HG03442 (cell line): ENCODE measurements at regions not wholly inside any gene's neighbourhood (a gene's known extent, or its start where the extent isn't known, plus 50 kb on each side); places are given as distances from the start of the nearest gene placed in this dataset.
"Not testable (repeated sequence)": the region's sequence is repeated elsewhere in the genome, so short reads cannot be mapped to it uniquely, and the experiment has no call there.

Source experiments
- ATAC-seq: cut with Tn5 transposase; IDR thresholded peaks from one replicate; pipeline ENCODE4 v1.9.1; 2021; ENCODE audit warnings: mild to moderate bottlenecking, moderate library complexity; ENCODE audit not compliant: unreplicated experiment

DNA sequence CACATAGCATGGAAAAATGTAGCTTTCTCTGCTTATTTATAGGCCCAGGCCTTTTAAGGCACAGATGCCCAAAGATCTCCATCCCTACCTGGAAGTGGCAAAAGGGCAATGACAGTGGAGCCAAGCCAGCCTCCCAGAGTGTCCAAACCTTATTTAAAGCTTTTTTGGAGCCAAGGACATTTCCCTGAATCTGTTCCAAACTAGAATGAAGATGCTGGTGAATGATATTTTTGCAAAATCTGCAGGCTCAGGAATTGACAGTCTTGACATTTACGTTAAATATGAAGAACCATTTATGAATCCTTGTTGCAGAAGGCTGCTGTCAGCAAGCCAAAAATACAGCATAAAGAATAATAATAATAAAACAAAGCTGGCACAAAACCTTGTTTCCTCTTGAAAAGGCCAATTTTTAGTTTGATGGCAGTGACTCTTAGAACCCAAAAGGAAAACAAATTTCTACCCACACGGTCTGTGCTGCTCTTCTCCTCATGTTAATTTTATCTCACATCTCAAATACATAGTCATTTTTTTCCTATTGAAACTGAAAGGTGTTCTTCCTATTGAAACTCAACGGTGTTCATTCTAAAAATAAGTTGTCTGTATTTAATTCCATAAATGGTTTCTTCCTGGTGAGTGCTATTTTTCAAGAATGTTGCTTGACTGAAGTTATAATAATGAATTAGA, 206.3 kb upstream of the TBL1X start:
- no peak for ATAC-seq

DNA sequence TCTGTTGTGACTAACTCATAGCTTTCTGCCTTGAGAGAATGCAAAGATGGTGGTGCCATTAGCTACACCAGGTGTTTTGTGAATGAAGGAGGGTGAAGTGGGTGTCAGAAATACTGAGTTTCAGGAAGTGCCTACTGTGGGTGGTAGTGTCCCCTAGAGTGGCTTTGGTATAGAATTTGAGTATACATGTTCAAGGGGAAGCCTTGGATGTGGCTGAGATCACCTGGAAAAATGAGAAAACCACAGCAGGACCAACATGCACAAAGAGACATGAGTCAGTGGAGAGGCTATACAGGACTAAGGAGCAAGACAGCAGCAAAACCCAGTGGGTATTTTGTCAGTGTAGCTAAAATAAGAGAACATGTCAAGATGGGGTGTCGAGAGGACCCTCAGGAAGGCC, 204.3 kb upstream of the TBL1X start:
- ATAC-seq: no peak

DNA sequence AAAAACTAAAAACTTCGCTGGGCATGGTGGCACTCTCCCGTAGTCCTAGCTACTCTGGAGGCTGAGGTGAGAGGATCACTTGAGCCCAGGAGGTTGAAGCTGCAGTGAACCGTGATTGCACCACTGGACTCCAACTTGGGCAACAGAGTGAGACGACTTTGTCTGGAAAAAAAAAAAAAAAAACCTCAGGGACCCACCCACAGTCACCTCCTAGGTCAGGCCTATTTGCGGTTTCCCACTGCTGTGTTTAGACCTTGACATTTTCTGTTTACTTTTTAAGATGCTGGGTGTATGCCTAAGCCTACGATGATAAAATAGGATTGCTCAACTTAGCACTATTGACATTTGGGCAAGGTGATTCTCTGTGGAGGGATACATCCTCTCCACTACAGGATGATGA, 197.4 kb upstream of the TBL1X start:
- ATAC-seq: no peak

DNA sequence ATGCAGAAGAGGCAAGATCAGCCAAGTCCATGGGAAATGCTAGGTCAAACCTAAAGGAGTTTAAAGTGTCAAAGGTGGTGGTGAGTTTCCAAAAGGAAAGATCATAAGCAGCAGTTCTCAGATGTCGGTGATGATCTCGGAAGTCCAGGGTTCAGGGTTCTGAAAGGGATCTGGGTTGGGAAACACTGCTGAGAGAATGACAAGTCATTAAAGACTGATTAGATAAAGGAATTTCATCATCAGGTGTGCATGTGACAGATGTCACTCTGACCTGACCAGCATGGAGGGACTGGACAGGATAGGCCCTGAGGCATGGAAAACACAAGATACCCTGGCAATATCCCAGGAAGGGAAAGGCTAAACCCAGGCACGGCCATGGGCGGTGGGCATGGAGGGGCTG, 195.7 kb upstream of the TBL1X start:
- no peak for ATAC-seq

DNA sequence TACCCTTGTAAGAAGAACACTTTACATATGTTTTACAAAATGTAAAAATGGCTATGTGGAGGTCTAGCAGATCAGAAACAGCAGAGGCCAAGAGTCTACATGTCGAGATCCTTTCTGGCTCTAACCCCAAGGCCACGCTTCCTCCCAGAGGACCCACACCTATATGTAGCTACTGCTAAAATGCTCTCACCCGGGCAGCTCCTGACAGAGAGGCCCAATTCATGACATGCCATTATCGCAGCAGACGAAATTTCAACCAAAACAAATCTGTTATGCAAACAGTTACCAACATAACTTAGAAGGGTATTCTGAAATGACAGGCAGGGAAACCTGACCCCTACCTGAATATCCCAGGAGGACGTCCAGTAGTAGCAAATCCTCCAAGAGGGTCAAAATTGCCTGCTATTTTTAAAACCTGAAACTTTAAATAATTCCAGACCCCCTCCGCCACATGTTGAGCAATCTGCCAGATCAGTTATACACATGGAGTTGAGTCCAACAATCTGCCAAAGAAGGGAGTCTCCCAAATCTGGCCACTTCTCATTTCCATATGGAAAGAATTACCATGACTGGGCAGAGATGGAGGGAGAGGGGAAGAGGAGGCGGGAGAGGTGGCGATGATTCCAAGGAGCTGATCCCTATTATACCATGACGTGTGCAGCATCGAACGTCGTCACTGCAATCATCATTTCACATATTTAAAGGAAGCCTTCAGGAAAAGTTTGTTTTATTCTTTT, 192.9 kb upstream of the TBL1X start:
- ATAC-seq: no peak

GRCh38 chrX:9273744-9274143, 191.1 kb upstream of the TBL1X start:
- ATAC-seq: no peak

DNA sequence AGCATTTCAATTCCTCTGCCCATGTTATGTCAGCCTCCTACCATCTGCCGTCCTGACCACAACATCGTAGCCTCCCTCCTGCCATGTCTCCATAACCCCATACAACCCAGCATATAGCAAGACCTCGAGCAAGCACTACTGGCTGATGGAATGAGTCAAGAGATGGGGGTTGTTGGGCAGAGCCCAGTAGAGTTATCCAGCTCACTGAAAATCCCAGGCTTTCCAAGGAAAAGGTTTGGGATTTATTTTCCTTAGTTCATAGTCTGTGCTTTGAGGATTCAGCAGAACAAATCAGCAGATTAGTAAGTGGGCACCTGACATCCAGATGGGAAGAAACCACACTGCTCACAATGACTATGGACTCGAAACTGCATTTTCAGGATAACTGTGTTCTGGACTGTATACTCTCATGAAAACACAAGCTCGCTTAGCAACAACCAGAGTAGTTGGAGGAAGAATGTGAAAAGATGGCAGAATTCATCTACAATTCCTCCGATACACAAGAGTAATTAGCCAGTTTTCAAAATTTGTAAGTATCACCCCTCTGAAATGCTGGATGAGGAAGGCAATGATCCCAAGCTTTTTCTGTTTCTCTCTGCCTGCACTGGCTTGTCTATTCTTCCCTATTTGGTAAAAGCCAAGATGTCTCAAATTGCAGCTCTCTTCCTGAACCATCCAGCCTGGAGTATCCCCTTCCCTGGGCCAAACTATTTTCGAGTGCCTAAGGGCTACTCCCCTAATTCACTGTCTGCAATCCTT, 186.2 kb upstream of the TBL1X start:
- no peak for ATAC-seq

DNA sequence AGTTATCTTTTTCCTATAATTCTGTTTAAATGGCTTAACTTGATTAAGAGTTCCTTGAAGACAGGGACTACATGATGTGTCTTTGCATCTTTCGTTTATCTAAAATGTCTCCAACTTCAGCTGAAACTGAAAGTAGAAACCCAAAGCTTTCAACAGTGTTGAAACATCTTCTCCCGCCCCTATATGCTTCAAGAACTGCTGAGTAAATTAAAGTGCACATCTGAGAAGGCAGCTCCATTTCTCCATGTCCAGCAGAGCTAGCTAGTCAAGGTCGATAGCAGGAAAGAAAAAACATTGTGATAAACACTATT, 185.7 kb upstream of the TBL1X start:
- ATAC-seq: peak; percentile 41

DNA sequence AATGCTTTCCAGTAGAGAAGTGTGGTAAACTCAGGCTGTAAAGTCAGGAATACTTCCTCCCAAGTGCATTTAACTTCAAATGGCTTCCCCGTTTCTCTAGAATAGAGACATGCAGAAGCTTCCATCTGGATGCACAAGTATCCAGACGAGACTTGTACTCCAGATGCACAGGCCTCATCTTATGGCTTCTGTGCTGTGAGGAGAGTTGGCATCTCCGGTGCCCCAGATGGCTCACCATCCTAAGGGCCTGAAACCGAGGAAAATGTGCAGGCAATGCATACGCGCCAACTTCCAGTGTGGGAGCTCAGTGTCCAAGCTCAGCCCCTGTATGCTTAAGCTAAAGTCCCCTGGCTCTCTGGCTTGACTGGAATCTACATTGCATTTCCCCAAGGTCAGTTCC, 184.0 kb upstream of the TBL1X start:
- ATAC-seq: no peak

DNA sequence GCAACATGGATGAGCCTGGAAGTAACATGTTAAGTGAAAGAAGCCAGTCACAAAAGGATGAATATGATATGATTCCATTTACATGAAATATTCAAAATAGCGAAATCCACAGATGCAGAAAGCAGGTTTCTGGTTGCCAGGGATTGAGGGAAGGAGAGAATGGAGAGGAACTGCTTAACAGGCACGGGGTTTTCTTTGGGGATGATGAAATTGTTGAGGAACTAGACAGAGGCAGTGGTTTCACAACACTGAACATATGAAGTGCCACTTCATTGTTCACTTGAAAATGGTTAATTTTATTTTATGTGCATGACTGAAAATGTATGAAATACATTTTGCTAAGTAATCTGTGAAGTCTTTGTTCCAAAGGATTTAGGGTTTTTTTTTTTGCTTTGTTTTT, 182.5 kb upstream of the TBL1X start:
- no peak for ATAC-seq

GRCh38 chrX:9285342-9285771, 179.5 kb upstream of the TBL1X start:
- ATAC-seq: peak; percentile 54

GRCh38 chrX:9286234-9286633, 178.6 kb upstream of the TBL1X start:
- ATAC-seq: no peak

DNA sequence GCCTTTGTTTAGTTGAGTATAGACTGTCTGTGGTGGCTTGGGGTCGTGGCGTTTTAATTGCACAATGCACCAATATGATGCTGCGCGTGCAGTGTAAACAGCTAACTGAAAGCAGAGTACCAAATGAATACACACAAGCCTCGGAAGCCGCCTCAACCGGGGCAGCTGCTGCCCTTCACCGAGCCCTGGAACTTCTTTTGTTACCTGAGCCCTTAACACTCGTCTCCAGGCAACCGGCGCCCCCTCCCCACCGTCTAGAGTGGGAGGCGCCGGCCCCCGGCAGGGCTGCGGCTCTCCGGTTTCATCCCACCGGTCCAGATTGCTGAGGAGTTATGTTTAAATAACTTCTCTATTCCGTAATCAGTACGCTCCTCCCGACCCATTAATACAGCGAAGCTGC, 173.2 kb upstream of the TBL1X start:
- ATAC-seq: no peak

DNA sequence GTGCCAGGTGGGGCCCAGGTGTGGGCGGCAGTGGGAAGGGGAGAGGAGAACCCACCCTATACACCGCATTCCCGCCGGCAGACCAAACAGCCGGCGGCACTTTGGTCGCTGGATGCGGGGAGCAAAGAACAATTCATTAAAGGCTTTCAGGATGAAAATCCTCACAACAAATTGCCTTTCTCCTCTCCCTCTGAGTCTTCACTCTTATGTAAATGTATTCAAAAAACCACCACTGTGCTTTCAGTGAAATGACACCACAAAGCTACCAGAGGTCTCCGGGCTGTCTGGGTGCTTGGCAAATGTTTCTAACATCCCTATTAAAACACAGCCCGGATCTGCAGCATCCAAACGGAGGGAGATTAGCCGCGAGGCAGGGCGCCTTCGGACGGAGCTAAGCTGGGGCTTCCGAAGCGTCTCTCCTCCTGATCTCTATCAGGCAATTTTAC, 171.8 kb upstream of the TBL1X start:
- ATAC-seq: no peak

GRCh38 chrX:9293903-9294302, 171.0 kb upstream of the TBL1X start:
- ATAC-seq: no peak

- ATAC-seq: no peak
These were observed 169.3 kb upstream of the TBL1X start for GRCh38 chrX:9295551-9295950.

DNA sequence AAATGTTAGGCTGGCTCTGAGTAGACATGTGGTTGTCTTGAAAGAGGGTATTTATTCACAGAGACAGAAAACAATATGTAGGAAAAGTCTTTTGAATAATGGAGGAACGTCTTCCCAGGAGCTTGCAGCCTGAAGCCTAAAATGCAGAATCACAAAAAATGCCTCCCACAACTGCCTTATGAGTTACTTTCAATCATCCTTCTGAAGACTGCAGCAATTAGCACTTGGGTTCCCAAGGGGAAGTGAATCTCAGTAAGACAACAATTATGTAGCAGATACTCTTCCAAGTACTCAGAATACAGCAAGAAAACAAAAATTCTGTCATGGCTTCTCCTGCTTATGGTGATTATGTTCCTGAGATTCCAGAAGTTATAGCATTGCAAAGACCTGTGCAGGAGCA, 166.6 kb upstream of the TBL1X start:
- no peak for ATAC-seq

DNA sequence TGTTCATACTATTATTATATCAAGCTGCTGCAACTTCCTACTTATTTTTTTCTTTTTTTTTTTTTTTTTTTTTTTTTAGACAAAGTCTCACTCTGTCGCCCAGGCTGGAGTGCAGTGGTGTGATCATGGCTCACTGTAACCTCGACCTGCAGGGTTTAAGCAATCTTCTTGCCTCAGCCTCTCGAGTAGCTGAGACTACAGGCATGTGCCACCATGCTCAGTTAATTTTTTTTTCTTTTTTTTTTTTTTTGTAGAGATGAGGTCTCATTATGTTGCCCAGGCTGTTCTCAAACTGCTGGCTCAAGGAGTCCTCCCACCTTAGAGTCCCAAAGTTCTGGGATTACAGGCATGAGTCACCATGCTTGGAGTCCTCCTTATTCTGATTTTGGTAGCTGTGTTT, 165.2 kb upstream of the TBL1X start:
- not testable (repeated sequence) for ATAC-seq

DNA sequence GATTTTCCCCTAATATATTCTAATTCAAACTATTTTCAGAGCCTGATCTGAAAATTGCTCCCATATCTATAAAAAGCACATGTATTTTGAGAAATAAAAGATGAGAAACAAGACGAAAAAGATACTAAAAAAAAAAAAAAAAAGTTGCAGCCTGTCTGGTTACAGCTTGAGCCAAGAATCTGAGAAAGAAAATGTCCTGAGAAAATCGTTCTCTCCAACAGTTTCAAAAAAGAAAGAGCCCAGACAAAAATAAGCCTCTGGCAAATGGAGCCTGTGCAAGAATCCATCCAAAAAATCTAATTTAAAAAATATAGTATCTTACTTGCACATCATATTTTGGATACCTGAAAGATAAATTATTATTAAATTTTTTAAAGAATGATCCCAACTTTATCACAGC, 163.0 kb upstream of the TBL1X start:
- no peak for ATAC-seq

DNA sequence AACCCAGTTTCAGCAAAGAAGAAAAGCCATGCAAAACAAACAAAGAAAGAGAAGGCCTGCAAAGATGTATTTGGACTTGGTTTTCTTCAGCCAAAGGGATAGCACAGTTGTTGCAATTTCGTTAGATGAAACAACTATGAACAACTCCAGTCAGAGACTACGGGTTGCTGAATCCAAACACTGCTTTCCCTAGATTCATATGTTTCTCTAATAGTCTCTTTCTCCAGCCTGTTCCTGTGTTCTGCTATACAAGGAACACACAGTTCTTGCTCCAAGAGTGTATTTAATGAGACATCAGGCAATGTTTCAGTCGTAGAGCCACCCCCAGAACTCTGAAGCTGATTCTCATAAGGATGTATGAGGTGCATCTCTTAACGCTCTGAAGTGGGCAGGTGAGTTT, 162.5 kb upstream of the TBL1X start:
- no peak for ATAC-seq

DNA sequence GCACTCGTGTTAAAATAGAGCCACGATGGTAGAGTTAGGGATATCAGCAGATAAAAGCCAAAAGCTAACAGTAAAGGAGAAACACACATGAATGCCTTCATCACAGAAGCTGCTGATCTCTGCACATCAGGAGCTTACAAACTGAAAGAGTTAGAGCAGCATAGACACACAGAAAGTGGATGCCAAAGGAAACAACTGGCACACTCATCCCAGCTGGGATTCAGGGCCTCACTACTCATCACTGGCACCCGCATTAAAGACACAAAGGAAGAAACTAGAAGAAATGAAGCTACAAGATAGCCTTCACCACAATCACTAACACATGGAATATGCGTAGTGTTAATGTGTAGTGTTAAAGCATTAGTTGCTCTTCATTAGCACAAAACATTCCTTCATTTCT, 156.4 kb upstream of the TBL1X start:
- ATAC-seq: no peak

DNA sequence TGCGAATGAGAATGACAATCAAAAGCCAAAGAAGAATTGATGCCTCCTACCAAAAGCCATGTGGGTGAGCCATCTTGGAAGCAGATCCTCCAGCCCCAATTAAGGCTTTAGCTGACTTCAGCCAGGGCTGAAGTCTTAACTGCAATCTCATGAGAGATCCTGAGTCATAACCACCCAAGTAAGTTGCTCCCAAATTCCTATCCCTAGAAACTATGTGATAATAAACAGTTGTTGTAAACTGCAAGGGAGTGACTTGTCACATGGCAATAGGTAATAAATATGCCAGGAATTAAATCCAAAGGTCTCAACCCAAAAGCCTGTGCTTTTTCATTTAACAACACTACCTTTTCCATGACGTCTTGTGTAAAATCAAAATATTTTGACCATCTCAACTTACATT, 154.2 kb upstream of the TBL1X start:
- ATAC-seq: no peak
